Neural cell (in vitro differentiated cells): ENCODE measurements at regions not wholly inside any gene's neighbourhood (a gene's known extent, or its start where the extent isn't known, plus 50 kb on each side); places are given as distances from the start of the nearest gene placed in this dataset.

ENCODE experiments used
- H2AFZ ChIP-seq: fragments of 200-600, 300-800 bp; sonication (generic), shearing (Covaris generic); 2 replicates; pipeline ENCODE4 v1.6.0; 2014; ENCODE audit warnings: low read depth, mild to moderate bottlenecking, antibody characterized with exemption, low read length, moderate library complexity
- H3F3A ChIP-seq: fragments of 200-600 bp; shearing (Covaris generic); 2 replicates; pipeline ENCODE4 v1.6.1; 2016; ENCODE audit warnings: mild to moderate bottlenecking, moderate library complexity, mixed read lengths, antibody characterized with exemption, low read length; ENCODE audit not compliant: insufficient read depth, poor library complexity, severe bottlenecking
- H3K27ac ChIP-seq: fragments of 200-600, 300-800 bp; sonication (generic), shearing (Covaris generic); 2 replicates; pipeline ENCODE4 v1.5.1; 2014; ENCODE audit warnings: mild to moderate bottlenecking, low read length, moderate library complexity
- H3K27me3 ChIP-seq: fragments of 300-800, 200-600 bp; sonication (generic), shearing (Covaris generic); 2 replicates; pipeline ENCODE4 v1.6.0; 2014; ENCODE audit warnings: mild to moderate bottlenecking, low read depth, low read length, moderate library complexity; ENCODE audit not compliant: insufficient read depth
- H3K36me3 ChIP-seq: fragments of 300-800, 200-600 bp; sonication (generic), shearing (Covaris generic); 2 replicates; pipeline ENCODE4 v1.5.1; 2014; ENCODE audit warnings: mild to moderate bottlenecking, antibody characterized with exemption, low read length, moderate library complexity; ENCODE audit not compliant: insufficient read depth
- H3K4me2 ChIP-seq: fragments of 300-800, 200-600 bp; sonication (generic), shearing (Covaris generic); 2 replicates; pipeline ENCODE4 v1.6.0; 2014; ENCODE audit warnings: mild to moderate bottlenecking, low read length
- H3K4me3 ChIP-seq: fragments of 300-800, 200-600 bp; sonication (generic), shearing (Covaris generic); 2 replicates; pipeline ENCODE4 v1.5.1; 2014; ENCODE audit warnings: mild to moderate bottlenecking, low read length, moderate library complexity
- H3K79me2 ChIP-seq: fragments of 200-600 bp; shearing (Covaris generic); replicated peaks from 2 replicates; pipeline ENCODE4 v1.6.0; 2014; ENCODE audit warnings: mild to moderate bottlenecking, low read length, moderate library complexity; ENCODE audit not compliant: insufficient read depth
- H3K9ac ChIP-seq: fragments of 300-800, 200-600 bp; sonication (generic), shearing (Covaris generic); 2 replicates; pipeline ENCODE4 v1.6.1; 2016; ENCODE audit warnings: mild to moderate bottlenecking, low read length, mixed read lengths
- H3K9me2 ChIP-seq: fragments of 200-600 bp; shearing (Covaris generic); 2 replicates; pipeline ENCODE4 v1.6.1; 2016; ENCODE audit warnings: mild to moderate bottlenecking, low read length, mixed read lengths; ENCODE audit not compliant: insufficient read depth
- H3K9me3 ChIP-seq: fragments of 200-600, 300-800 bp; sonication (generic), shearing (Covaris generic); 2 replicates; pipeline ENCODE4 v1.6.1; 2016; ENCODE audit warnings: mild to moderate bottlenecking, mixed run types, low read length, moderate library complexity, mixed read lengths
- H4K20me1 ChIP-seq: fragments of 200-600 bp; shearing (Covaris generic); 2 replicates; pipeline ENCODE4 v1.6.1; 2016; ENCODE audit warnings: mild to moderate bottlenecking, mixed run types; ENCODE audit not compliant: insufficient read depth
- EP300 ChIP-seq: fragments of 450-650 bp; conservative IDR thresholded peaks from 2 replicates; pipeline ENCODE4 v1.6.1; 2014; ENCODE audit warnings: antibody characterized with exemption, mild to moderate bottlenecking, moderate library complexity; ENCODE audit not compliant: poor library complexity, severe bottlenecking
- EZH2 ChIP-seq: fragments of 200-600, 300-800 bp; shearing (Covaris generic), sonication (generic); IDR thresholded peaks from 2 replicates; pipeline ENCODE4 v1.6.1; 2014; ENCODE audit warnings: antibody characterized with exemption, low read length, borderline replicate concordance, mild to moderate bottlenecking; ENCODE audit not compliant: insufficient read depth, poor library complexity, severe bottlenecking
- MXI1 ChIP-seq: fragments of 450-650 bp; conservative IDR thresholded peaks from 2 replicates; pipeline ENCODE4 v1.6.1; 2014; ENCODE audit warnings: antibody characterized with exemption, mild to moderate bottlenecking; ENCODE audit not compliant: poor library complexity, severe bottlenecking
- POLR2AphosphoS5 ChIP-seq: IDR thresholded peaks from 2 replicates; pipeline ENCODE4 v1.6.1; 2012
- RAD21 ChIP-seq: fragments of 450-650 bp; conservative IDR thresholded peaks from 2 replicates; pipeline ENCODE4 v1.6.1; 2014; ENCODE audit warnings: antibody characterized with exemption, mild to moderate bottlenecking, moderate library complexity
- SMC3 ChIP-seq: fragments of 450-650 bp; conservative IDR thresholded peaks from 2 replicates; pipeline ENCODE4 v1.6.1; 2014; ENCODE audit warnings: antibody characterized with exemption, mild to moderate bottlenecking, moderate library complexity; ENCODE audit not compliant: poor library complexity
- TAF1 ChIP-seq: IDR thresholded peaks from 2 replicates; pipeline ENCODE4 v1.6.1; 2012; ENCODE audit warnings: low read depth
- TF ChIP-seq, protein P1 (sequence below): IDR thresholded peaks from 2 replicates; pipeline ENCODE4 v1.6.1; 2012; ENCODE audit warnings: borderline replicate concordance
- TF ChIP-seq, protein P2 (sequence below): fragments of 450-650 bp; IDR thresholded peaks from 2 replicates; pipeline ENCODE4 v1.5.1; 2014; ENCODE audit warnings: antibody characterized with exemption, mild to moderate bottlenecking, moderate library complexity; ENCODE audit not compliant: poor library complexity, severe bottlenecking

DNA sequence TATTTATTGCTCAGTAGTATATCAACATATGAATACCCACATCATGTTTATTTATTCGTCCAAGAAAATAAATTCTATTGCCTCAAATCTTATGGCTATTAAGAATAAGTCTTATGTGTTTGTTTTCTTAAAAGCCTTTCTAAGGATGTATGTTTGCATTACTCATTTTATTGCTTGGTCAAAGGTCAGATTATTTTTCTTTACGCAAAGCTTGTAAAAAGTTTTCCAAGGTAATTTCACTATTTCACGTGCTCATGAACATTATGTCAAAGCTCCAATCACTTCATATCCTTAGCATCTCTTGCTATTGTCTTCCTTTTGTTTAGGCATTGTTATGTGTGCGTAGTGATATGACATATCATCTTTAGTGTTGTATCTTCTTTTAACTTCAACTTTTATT is 258.5 kb upstream of the FSTL5 start:
- H3K9me3 ChIP-seq, result no peaks in the 10 kb centered on the region
- no peaks in the 10 kb centered on the region for H3K79me2 ChIP-seq

DNA sequence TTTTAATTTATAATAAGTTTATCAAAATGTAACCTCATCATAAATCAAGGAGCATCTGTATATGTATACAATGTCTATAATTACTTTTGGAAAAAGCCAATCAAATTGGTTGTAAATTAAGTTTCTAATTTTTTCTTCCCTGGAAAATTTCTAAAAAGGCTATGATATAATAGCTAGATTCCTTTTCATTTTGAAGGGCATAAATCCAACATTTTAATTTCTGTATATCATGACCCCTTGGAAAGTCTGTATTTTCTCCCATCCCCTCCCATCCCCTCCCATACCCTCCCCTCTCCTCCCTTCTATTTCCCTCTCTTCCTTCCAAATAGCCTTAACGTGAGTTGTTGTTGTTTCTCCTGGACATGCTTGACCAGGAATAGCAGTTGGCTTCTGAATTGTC is 247.1 kb upstream of the FSTL5 start:
- H3K9me2 ChIP-seq, result no peaks in the 10 kb centered on the region
- no peaks in the 10 kb centered on the region for H3K36me3 ChIP-seq
- H3K27ac ChIP-seq, result no peak overlapping the region
- no peaks in the 10 kb centered on the region for H4K20me1 ChIP-seq
- no peak for TF ChIP-seq POLR2AphosphoS5
- TF ChIP-seq, protein P1, sequence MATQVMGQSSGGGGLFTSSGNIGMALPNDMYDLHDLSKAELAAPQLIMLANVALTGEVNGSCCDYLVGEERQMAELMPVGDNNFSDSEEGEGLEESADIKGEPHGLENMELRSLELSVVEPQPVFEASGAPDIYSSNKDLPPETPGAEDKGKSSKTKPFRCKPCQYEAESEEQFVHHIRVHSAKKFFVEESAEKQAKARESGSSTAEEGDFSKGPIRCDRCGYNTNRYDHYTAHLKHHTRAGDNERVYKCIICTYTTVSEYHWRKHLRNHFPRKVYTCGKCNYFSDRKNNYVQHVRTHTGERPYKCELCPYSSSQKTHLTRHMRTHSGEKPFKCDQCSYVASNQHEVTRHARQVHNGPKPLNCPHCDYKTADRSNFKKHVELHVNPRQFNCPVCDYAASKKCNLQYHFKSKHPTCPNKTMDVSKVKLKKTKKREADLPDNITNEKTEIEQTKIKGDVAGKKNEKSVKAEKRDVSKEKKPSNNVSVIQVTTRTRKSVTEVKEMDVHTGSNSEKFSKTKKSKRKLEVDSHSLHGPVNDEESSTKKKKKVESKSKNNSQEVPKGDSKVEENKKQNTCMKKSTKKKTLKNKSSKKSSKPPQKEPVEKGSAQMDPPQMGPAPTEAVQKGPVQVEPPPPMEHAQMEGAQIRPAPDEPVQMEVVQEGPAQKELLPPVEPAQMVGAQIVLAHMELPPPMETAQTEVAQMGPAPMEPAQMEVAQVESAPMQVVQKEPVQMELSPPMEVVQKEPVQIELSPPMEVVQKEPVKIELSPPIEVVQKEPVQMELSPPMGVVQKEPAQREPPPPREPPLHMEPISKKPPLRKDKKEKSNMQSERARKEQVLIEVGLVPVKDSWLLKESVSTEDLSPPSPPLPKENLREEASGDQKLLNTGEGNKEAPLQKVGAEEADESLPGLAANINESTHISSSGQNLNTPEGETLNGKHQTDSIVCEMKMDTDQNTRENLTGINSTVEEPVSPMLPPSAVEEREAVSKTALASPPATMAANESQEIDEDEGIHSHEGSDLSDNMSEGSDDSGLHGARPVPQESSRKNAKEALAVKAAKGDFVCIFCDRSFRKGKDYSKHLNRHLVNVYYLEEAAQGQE, result no peak
- no peak overlapping the region for H2AFZ ChIP-seq
- H3K79me2 ChIP-seq, result no peaks in the 10 kb centered on the region
- no peaks in the 10 kb centered on the region for H3K9me3 ChIP-seq
- no peak overlapping the region for H3K4me3 ChIP-seq
- no peak overlapping the region for H3K4me2 ChIP-seq
- no peaks in the 10 kb centered on the region for H3K27me3 ChIP-seq
- H3F3A ChIP-seq, result no peaks in the 10 kb centered on the region
- H3K9ac ChIP-seq, result no peak overlapping the region

More for the DNA sequence above, 258.5 kb upstream of the FSTL5 start:
- Histone ChIP-seq H2AFZ (no peak overlapping the region), H3K27ac (no peak overlapping the region), H3F3A (no peaks in the 10 kb centered on the region), H3K9ac (no peak overlapping the region), H3K9me2 (no peaks in the 10 kb centered on the region), H3K27me3 (no peaks in the 10 kb centered on the region), H3K36me3 (no peaks in the 10 kb centered on the region), H4K20me1 (no peaks in the 10 kb centered on the region), H3K4me2 (no peak overlapping the region), H3K4me3 (no peak overlapping the region)
- TF ChIP-seq SMC3 (no peak), POLR2AphosphoS5 (no peak), TAF1 (no peak), EP300 (no peak), MXI1 (no peak), RAD21 (no peak), EZH2 (no peak)
- TF ChIP-seq, protein P1, result no peak
- TF ChIP-seq, protein P2, sequence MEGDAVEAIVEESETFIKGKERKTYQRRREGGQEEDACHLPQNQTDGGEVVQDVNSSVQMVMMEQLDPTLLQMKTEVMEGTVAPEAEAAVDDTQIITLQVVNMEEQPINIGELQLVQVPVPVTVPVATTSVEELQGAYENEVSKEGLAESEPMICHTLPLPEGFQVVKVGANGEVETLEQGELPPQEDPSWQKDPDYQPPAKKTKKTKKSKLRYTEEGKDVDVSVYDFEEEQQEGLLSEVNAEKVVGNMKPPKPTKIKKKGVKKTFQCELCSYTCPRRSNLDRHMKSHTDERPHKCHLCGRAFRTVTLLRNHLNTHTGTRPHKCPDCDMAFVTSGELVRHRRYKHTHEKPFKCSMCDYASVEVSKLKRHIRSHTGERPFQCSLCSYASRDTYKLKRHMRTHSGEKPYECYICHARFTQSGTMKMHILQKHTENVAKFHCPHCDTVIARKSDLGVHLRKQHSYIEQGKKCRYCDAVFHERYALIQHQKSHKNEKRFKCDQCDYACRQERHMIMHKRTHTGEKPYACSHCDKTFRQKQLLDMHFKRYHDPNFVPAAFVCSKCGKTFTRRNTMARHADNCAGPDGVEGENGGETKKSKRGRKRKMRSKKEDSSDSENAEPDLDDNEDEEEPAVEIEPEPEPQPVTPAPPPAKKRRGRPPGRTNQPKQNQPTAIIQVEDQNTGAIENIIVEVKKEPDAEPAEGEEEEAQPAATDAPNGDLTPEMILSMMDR, result no peak
